H1 (cell line): ENCODE measurements at regions not wholly inside any gene's neighbourhood (a gene's known extent, or its start where the extent isn't known, plus 50 kb on each side); places are given as distances from the start of the nearest gene placed in this dataset.

ENCODE experiments used
- TF ChIP-seq, protein P1 (sequence below): fragments of 300-600 bp; sonication (generic); IDR thresholded peaks from 2 replicates; pipeline ENCODE4 v1.7.1; 2012; ENCODE audit warnings: low read length, moderate library complexity, mild to moderate bottlenecking, inconsistent platforms; ENCODE audit not compliant: insufficient replicate concordance

GRCh38 chr1:25098717-25099116, 133.6 kb downstream of the SYF2 start (continued):
- TF ChIP-seq, protein P1, sequence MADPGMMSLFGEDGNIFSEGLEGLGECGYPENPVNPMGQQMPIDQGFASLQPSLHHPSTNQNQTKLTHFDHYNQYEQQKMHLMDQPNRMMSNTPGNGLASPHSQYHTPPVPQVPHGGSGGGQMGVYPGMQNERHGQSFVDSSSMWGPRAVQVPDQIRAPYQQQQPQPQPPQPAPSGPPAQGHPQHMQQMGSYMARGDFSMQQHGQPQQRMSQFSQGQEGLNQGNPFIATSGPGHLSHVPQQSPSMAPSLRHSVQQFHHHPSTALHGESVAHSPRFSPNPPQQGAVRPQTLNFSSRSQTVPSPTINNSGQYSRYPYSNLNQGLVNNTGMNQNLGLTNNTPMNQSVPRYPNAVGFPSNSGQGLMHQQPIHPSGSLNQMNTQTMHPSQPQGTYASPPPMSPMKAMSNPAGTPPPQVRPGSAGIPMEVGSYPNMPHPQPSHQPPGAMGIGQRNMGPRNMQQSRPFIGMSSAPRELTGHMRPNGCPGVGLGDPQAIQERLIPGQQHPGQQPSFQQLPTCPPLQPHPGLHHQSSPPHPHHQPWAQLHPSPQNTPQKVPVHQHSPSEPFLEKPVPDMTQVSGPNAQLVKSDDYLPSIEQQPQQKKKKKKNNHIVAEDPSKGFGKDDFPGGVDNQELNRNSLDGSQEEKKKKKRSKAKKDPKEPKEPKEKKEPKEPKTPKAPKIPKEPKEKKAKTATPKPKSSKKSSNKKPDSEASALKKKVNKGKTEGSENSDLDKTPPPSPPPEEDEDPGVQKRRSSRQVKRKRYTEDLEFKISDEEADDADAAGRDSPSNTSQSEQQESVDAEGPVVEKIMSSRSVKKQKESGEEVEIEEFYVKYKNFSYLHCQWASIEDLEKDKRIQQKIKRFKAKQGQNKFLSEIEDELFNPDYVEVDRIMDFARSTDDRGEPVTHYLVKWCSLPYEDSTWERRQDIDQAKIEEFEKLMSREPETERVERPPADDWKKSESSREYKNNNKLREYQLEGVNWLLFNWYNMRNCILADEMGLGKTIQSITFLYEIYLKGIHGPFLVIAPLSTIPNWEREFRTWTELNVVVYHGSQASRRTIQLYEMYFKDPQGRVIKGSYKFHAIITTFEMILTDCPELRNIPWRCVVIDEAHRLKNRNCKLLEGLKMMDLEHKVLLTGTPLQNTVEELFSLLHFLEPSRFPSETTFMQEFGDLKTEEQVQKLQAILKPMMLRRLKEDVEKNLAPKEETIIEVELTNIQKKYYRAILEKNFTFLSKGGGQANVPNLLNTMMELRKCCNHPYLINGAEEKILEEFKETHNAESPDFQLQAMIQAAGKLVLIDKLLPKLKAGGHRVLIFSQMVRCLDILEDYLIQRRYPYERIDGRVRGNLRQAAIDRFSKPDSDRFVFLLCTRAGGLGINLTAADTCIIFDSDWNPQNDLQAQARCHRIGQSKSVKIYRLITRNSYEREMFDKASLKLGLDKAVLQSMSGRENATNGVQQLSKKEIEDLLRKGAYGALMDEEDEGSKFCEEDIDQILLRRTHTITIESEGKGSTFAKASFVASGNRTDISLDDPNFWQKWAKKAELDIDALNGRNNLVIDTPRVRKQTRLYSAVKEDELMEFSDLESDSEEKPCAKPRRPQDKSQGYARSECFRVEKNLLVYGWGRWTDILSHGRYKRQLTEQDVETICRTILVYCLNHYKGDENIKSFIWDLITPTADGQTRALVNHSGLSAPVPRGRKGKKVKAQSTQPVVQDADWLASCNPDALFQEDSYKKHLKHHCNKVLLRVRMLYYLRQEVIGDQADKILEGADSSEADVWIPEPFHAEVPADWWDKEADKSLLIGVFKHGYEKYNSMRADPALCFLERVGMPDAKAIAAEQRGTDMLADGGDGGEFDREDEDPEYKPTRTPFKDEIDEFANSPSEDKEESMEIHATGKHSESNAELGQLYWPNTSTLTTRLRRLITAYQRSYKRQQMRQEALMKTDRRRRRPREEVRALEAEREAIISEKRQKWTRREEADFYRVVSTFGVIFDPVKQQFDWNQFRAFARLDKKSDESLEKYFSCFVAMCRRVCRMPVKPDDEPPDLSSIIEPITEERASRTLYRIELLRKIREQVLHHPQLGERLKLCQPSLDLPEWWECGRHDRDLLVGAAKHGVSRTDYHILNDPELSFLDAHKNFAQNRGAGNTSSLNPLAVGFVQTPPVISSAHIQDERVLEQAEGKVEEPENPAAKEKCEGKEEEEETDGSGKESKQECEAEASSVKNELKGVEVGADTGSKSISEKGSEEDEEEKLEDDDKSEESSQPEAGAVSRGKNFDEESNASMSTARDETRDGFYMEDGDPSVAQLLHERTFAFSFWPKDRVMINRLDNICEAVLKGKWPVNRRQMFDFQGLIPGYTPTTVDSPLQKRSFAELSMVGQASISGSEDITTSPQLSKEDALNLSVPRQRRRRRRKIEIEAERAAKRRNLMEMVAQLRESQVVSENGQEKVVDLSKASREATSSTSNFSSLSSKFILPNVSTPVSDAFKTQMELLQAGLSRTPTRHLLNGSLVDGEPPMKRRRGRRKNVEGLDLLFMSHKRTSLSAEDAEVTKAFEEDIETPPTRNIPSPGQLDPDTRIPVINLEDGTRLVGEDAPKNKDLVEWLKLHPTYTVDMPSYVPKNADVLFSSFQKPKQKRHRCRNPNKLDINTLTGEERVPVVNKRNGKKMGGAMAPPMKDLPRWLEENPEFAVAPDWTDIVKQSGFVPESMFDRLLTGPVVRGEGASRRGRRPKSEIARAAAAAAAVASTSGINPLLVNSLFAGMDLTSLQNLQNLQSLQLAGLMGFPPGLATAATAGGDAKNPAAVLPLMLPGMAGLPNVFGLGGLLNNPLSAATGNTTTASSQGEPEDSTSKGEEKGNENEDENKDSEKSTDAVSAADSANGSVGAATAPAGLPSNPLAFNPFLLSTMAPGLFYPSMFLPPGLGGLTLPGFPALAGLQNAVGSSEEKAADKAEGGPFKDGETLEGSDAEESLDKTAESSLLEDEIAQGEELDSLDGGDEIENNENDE: no peak
